COLO668 (cell line): ENCODE measurements at regions not wholly inside any gene's neighbourhood (a gene's known extent, or its start where the extent isn't known, plus 50 kb on each side); places are given as distances from the start of the nearest gene placed in this dataset.
A peak's percentile ranks its signal among the peaks of the same experiment; 100 is the strongest.
"Not testable (repeated sequence)": the region's sequence is repeated elsewhere in the genome, so short reads cannot be mapped to it uniquely, and the experiment has no call there.

ENCODE experiments used
- DNase-seq: peaks from one replicate; lab custom pipeline; 2025; ENCODE audit not compliant: unreplicated experiment; lab: John Stamatoyannopoulos, UW

DNA sequence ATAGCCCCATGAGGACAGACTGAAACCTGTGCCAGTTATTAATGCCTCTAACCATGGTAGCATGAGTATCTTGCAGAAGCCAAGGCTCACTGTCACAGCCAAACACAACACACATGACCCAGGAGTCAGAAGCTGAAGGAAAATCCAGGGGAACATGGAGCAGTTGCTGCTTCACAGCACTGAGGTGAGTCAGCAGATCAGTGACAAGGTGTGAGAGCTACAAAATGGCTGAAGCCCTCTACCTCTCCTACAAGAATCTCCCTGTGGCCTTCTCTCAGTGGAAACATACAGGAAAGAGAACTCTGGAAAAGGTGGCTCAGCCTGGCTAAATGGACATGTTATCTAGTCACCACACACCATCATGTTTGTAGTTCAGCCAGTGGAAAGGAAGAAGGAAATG lies 93.5 kb downstream of the NAB1 start:
- DNase-seq: no peak

GRCh38 chr2:190744041-190744440 lies 95.2 kb downstream of the NAB1 start:
- DNase-seq: no peak

DNA sequence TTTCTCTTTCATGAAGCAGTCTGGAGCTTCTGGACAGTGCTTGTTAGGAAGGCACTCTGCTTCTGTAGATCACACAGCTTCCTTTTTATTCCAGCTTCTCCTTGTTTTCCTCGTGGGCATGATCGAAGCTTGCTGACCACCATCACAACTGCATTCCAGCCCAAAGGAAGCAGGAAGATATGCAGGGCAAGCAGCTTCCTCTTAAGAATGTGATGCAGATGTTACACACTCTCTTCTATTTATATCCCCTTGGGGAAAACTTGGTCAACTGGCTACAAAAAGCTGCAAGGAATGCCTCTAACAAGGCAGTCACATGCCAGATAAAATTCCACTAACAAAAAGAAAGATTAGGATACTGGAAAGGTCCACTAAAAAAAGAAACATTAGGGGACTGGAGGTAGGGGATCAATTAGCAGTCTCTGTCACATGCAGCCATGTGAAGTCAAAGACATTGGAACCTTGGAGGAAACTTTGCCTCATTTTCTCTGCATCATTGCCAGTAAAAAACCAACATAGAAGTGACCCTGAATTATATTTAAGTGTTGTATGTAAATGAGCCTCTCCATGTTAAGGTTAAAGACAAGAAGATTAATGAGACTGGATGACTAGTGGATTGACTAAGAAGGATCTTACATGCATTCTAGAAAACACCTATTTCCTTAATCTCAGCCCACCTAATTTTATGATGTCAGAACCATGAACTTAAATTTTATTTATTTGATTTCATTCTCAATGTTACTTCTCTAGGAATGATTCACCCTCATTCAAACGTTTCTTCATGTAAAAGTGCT lies 98.3 kb downstream of the NAB1 start:
- DNase-seq: no peak

- no peak for DNase-seq
These were observed 100.1 kb downstream of the NAB1 start for GRCh38 chr2:190748966-190749365.

- DNase-seq: no peak
These were observed 107.0 kb downstream of the NAB1 start for GRCh38 chr2:190755772-190756415.

- DNase-seq: no peak
These were observed 110.9 kb downstream of the NAB1 start for GRCh38 chr2:190759749-190760213.

- not testable (repeated sequence) for DNase-seq
These were observed 111.7 kb downstream of the NAB1 start for GRCh38 chr2:190760353-190761150.

DNA sequence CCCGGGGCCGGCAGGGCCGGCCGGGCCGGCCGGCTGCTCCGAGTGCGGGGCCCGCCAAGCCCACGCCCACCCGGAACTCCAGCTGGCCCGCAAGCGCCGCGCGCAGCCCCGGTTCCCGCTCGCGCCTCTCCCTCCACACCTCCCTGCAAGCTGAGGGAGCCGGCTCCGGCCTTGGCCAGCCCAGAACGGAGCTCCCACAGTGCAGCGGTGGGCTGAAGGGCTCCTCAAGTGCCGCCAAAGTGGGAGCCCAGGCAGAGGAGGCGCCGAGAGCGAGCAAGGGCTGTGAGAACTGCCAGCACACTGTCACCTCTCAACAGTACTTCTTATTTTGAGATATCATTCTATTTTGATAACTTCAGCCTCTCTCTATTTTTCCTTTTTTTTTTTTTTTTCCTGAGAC lies 112.3 kb downstream of the NAB1 start:
- not testable (repeated sequence) for DNase-seq

- DNase-seq: no peak
These were observed 113.7 kb downstream of the NAB1 start for GRCh38 chr2:190762566-190762965.

GRCh38 chr2:190763100-190763499 lies 114.2 kb downstream of the NAB1 start:
- DNase-seq: no peak

GRCh38 chr2:190763901-190764514 lies 115.1 kb downstream of the NAB1 start:
- no peak for DNase-seq

DNA sequence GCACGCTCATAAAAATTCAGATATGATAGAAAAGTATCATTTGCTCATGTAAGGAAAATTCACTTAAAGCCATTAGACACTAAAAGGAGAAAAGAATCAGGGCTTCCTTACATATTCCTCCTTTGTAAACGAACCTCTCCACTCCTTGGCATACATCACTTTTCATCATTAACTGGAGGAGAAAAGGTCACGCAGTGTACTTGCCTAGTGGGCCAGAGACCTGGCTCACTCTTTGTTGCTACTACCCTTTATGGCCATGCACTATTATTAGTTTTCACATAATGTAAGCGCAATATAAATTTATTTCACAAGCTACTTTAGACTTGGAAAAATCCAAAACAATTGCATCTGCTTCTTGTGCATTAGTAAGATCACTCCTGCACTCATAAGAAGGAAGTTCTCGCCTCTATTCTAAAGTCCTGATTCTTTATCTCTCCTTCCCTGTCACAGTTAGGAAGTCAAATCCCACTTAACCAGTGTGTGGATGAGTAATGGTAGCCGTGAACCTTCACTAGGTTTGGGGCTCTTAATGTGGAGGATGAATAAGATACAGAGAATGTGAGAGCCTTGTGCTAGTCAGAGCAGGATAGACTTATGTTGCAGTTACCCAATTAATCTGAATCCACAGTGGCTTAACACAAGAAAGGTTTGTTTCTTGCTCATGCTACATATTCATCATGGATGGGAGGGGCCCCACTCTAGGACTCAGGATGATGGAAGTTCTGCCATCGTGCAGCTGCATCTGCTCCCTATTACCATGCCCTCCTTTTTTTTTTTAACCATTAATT lies 115.0 kb upstream of the GLS start:
- DNase-seq: no peak

DNA sequence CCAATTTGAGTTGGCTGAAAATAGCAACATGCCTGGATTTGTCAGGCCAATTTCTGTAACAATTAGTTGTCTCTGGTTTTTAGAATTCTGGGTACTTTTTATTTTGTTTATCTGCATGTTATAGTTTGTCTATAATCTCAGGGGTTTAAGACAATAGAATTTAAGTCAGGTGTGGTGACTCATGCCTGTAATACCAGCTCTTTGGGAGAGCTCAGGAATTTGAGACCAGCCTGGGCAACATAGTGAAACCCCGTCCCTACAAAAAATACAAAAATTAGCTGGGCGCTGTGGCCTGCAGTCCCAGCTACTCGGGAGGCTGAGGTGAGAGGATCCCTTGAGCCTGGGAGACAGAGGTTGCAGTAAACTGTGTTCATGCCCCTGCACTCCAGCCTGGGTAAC lies 114.4 kb upstream of the GLS start:
- no peak for DNase-seq

GRCh38 chr2:190766595-190766994 lies 114.0 kb upstream of the GLS start:
- DNase-seq: no peak

DNA sequence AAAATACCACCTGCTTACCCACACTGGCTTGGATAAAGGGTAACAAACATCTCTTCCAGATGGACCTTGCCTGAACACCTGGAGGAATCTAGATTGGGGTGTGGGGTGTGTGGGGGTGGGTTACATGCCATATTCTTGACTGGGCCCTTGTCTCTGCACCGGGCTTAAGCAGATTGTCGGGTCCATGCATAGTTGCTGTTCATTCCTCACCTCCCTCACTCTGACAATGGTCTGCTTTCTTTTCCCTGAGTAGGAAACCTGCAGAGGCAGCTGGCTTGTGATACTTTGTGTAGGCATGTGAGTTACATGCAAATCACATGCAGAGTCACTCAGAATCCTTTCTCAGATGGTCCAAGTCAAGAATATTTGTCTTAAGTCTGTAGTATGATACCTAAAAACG lies 112.8 kb upstream of the GLS start:
- no peak for DNase-seq

DNA sequence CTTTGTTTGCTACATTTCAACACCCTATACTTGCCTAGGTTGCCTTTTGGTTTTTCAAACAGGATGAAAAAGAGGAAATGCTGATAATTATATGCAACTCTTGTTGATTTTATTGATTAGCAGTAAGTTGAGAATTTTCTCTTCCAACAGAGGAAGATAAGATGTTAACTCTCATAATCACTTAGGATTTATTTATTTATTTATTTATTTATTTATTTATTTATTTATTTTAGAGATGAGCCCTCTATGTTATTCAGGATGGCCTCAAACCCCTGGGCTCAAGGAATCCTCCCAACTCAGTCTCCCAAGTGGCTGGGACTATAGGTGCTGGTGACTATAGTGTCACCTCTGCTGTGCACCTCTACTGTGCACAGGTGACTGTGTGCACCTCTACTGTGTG lies 111.4 kb upstream of the GLS start:
- no peak for DNase-seq

GRCh38 chr2:190771726-190772125 lies 108.9 kb upstream of the GLS start:
- DNase-seq: no peak

GRCh38 chr2:190780594-190780993 lies 100.0 kb upstream of the GLS start:
- DNase-seq: no peak

DNA sequence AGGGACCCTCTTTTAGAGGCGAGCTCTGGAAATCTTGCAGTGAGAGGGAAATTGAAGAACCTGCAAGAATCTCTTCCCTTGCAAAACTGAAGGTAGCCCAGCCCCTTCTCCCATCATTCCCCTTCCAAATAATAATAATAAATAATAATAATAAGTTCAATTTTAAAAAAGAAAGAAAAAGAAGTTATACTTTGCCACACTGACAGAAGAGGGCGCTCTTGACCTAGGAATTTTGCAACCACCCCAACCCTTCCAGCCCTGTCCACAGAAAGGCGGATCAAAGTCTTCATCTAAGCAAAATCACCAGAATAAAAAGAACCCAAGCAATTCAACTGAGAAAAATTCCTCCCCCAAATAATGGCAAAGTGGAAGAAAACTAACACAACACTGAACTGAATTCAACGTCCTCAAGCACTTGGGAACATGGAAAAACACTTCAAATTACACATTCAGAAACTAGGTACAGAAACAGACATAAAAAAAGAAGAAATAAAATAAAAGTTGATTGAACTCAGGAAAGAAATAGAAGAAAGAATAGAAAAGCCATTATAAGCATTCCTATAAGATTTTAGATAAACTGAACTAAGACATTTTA lies 98.9 kb upstream of the GLS start:
- DNase-seq: peak; percentile 35

DNA sequence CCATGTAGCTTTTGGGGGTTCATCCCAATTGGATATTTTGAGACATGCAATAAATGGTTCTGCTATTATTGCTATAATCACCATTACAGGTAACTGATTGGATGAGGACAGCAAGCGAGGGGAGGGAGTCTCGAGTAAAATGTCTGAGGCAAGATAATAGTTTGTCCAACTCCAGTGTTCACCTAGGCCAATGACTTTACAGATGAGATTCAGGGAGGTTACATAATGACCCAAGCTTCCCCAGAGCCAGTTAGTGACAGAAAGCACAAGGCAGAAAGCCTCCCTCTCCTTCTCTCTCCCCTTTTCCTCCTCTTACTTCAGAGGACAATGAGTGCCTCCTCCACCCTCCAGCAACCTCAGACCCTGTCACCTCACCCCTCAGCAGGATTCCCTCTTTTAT lies 98.4 kb upstream of the GLS start:
- DNase-seq: no peak
